Gastrocnemius medialis (tissue), 4 donors: ENCODE measurements at regions not wholly inside any gene's neighbourhood (a gene's known extent, or its start where the extent isn't known, plus 50 kb on each side); places are given as distances from the start of the nearest gene placed in this dataset.

Source experiments
- POLR2A ChIP-seq, 2 donors: fragments of 450-650 bp; IDR thresholded peaks; one replicate each; pipeline ENCODE4 v1.6.1; 2017; ENCODE audit warnings: antibody characterized with exemption in 2 of 2, mild to moderate bottlenecking in 2 of 2, moderate library complexity in 2 of 2
- TF ChIP-seq, protein P1 (sequence below), 5 experiments: fragments of 450-650 bp in 3 of 5; fragments of 200-600 bp in 2 of 5; sonication (generic) in 2 of 5; IDR thresholded peaks in 4 of 5; conservative IDR thresholded peaks in 1 of 5; 1 replicate in 4 of 5; 2 replicates in 1 of 5; pipeline ENCODE4 v1.5.1; 2016 to 2019; ENCODE audit warnings: antibody characterized with exemption in 5 of 5, mild to moderate bottlenecking in 3 of 5, moderate library complexity in 3 of 5

DNA sequence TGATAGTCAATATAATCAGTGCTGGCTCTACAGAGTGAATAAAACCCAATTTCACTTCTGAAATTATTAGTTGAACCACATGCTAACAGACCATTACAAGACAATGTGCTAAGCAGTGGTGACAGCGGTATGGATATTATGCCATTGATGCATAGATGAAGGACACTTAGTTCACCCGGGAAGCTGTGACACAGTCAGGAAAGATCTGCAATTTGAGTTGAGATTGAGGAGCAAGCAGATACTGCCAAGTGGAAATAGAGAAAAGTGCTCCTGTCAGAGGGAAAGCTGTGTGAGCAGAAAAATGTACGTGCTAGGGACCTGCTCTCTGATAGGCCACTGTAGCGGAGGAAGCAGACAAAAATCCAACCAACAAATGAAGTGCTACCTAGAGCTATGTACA is 529.5 kb upstream of the CDH2 start:
- TF ChIP-seq, protein P1, sequence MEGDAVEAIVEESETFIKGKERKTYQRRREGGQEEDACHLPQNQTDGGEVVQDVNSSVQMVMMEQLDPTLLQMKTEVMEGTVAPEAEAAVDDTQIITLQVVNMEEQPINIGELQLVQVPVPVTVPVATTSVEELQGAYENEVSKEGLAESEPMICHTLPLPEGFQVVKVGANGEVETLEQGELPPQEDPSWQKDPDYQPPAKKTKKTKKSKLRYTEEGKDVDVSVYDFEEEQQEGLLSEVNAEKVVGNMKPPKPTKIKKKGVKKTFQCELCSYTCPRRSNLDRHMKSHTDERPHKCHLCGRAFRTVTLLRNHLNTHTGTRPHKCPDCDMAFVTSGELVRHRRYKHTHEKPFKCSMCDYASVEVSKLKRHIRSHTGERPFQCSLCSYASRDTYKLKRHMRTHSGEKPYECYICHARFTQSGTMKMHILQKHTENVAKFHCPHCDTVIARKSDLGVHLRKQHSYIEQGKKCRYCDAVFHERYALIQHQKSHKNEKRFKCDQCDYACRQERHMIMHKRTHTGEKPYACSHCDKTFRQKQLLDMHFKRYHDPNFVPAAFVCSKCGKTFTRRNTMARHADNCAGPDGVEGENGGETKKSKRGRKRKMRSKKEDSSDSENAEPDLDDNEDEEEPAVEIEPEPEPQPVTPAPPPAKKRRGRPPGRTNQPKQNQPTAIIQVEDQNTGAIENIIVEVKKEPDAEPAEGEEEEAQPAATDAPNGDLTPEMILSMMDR (IDR thresholded peaks at IDR 0.05 in 4 of 5, conservative IDR thresholded peaks at IDR 0.05 in 1 of 5) = no peak
- no peak for TF ChIP-seq POLR2A (IDR thresholded peaks at IDR 0.05)
